C4-2B (cell line): ENCODE measurements at regions not wholly inside any gene's neighbourhood (a gene's known extent, or its start where the extent isn't known, plus 50 kb on each side); places are given as distances from the start of the nearest gene placed in this dataset.

Experiments used
- ZFX ChIP-seq: fragments of 450-650 bp; IDR thresholded peaks from 2 replicates; pipeline ENCODE4 v1.6.1; 2017
- TF ChIP-seq, protein P1 (sequence below): fragments of 450-650 bp; conservative IDR thresholded peaks from 2 replicates; pipeline ENCODE4 v1.5.1; 2017; ENCODE audit warnings: mild to moderate bottlenecking

DNA sequence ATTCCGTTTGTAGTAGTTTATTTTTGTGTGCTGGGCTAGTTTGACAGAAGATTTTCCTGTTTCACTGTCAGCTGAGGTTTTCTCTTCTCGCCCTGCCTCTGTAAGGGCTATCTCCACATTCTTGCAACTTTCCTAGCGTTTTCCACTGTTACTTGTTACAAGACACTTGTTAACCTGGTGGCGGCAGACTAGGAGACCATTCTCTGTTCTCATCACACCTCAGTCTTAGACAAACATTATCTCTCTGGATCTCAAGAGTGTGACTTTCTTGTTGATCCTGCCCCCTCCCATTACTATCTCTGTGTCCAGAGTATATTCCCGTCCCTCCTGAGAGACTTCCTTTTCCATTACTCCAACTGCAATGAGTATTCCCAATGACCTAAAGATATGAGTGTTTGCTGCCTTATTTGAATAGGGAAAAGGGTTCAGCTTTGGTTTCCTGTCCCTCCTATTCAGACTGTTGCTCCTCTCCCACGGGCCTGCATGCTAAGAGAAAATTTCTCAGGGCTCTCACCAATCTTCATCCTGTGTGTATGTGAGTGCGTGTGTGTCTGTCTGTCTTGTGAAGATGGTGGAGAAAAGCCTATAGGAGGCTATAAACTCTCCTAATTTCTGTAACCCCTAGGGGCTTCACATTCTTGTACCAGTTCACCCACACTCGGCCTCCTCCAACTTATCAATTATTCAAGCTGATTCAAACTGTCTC, 722.4 kb upstream of the POT1 start:
- TF ChIP-seq, protein P1, sequence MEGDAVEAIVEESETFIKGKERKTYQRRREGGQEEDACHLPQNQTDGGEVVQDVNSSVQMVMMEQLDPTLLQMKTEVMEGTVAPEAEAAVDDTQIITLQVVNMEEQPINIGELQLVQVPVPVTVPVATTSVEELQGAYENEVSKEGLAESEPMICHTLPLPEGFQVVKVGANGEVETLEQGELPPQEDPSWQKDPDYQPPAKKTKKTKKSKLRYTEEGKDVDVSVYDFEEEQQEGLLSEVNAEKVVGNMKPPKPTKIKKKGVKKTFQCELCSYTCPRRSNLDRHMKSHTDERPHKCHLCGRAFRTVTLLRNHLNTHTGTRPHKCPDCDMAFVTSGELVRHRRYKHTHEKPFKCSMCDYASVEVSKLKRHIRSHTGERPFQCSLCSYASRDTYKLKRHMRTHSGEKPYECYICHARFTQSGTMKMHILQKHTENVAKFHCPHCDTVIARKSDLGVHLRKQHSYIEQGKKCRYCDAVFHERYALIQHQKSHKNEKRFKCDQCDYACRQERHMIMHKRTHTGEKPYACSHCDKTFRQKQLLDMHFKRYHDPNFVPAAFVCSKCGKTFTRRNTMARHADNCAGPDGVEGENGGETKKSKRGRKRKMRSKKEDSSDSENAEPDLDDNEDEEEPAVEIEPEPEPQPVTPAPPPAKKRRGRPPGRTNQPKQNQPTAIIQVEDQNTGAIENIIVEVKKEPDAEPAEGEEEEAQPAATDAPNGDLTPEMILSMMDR = no peak
- TF ChIP-seq ZFX = no peak
